ENCODE measurements at regions not wholly inside any gene's neighbourhood (a gene's known extent, or its start where the extent isn't known, plus 50 kb on each side); places are given as distances from the start of the nearest gene placed in this dataset.
"Not testable (repeated sequence)": the region's sequence is repeated elsewhere in the genome, so short reads cannot be mapped to it uniquely, and the experiment has no call there.

DNA sequence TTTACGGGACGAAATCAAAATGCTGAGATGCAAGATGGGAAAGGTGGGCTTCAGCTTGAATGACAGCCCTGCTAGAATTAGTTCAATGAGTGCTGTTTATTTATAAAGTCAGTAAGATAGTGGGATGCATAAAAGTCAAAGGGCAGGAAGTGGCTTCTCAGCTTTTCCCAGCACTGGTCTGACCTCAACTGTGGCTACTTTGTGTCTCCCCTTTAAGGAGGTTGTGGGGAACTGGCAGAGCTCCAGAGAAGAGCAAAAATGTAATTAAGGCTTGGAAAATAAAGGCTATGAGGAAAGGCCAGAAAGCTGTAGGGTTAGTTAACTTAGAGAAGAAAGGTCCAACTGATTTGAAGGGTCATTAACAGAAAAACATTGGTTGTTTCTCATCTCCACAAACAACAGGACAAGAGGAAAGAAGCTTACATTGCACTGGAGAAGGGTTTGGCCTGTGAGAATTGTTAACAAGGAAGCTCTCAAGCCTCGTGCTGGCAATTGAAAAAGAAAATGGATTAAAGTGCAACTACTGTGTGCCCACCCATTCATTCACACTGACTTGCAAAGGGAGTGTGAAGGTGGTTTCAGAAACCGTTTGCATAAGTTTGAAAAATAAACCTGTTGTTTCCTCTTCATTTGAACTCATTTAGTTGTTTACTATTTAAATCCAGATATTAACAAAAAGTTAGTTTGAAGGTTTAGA is 68.8 kb upstream of the CD28 start:
- H3K9ac ChIP-seq (ENCODE audit: low read length), result no peak overlapping the region
- no peak overlapping the region for H3K4me3 ChIP-seq (ENCODE audit: control extremely low read depth in 1 of 5, extremely low read depth in 1 of 5, insufficient read depth in 1 of 5, low read depth in 2 of 5, low read length in 4 of 5)
- no peak for TF ChIP-seq EZH2 (IDR thresholded peaks at IDR 0.05; ENCODE audit: borderline replicate concordance, insufficient read depth, low read depth, low read length, poor library complexity, severe bottlenecking)
- TF ChIP-seq, protein P1, sequence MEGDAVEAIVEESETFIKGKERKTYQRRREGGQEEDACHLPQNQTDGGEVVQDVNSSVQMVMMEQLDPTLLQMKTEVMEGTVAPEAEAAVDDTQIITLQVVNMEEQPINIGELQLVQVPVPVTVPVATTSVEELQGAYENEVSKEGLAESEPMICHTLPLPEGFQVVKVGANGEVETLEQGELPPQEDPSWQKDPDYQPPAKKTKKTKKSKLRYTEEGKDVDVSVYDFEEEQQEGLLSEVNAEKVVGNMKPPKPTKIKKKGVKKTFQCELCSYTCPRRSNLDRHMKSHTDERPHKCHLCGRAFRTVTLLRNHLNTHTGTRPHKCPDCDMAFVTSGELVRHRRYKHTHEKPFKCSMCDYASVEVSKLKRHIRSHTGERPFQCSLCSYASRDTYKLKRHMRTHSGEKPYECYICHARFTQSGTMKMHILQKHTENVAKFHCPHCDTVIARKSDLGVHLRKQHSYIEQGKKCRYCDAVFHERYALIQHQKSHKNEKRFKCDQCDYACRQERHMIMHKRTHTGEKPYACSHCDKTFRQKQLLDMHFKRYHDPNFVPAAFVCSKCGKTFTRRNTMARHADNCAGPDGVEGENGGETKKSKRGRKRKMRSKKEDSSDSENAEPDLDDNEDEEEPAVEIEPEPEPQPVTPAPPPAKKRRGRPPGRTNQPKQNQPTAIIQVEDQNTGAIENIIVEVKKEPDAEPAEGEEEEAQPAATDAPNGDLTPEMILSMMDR (IDR thresholded peaks at IDR 0.05), result no peak
- no peaks in the 10 kb centered on the region for H3K36me3 ChIP-seq (replicated peaks in 1 of 2; ENCODE audit: control extremely low read depth in 1 of 2, control insufficient read depth in 1 of 2, extremely low read depth in 1 of 2, insufficient read depth in 2 of 2, low read length in 1 of 2)
- H3K79me2 ChIP-seq (ENCODE audit: control insufficient read depth, insufficient read depth, low read length), result no peaks in the 10 kb centered on the region
- Mint-ChIP-seq H3K27ac (no peak overlapping the region), H3K4me1 (no peaks in the 10 kb centered on the region), H3K27me3 (peaks cover 10% of the 10 kb centered on the region), H3K4me3 (no peak overlapping the region), H3K9me3 (ENCODE audit: insufficient read depth) (no peaks in the 10 kb centered on the region)
- ATAC-seq (ENCODE audit: low read depth) (no peak), DNase-seq (no peak)
- CTCF ChIA-PET, result no interaction called here
- no peaks in the 10 kb centered on the region for H3K4me1 ChIP-seq (ENCODE audit: control insufficient read depth in 2 of 2, insufficient read depth in 2 of 2, low read length in 2 of 2)
- 100% methylated on average over 2 of the region's 4 CpGs for WGBS (ENCODE audit: insufficient coverage)
- POLR2A ChIA-PET, result no interaction called here
- H3K27me3 ChIP-seq (replicated peaks in 1 of 4; ENCODE audit: control extremely low read depth in 1 of 4, control insufficient read depth in 3 of 4, insufficient read depth in 4 of 4, low read length in 3 of 4), result no peaks in the 10 kb centered on the region
- H4K20me1 ChIP-seq (ENCODE audit: control insufficient read depth, insufficient read depth, low read length, poor library complexity, severe bottlenecking), result no peaks in the 10 kb centered on the region
- intact Hi-C loops (cut with micrococcal nuclease), result no loop called here
- no peak overlapping the region for H3K27ac ChIP-seq (ENCODE audit: low read length in 2 of 2)
- H3K9me3 ChIP-seq (ENCODE audit: control extremely low read depth in 1 of 3, control insufficient read depth in 2 of 3, insufficient read depth in 1 of 3, low read length in 2 of 3), result no peaks in the 10 kb centered on the region
- no peak overlapping the region for H3K4me2 ChIP-seq (replicated peaks; ENCODE audit: low read depth, low read length, poor library complexity, severe bottlenecking)
- H2AFZ ChIP-seq (ENCODE audit: insufficient read depth, low read depth, low read length, poor library complexity, severe bottlenecking), result no peak overlapping the region

DNA sequence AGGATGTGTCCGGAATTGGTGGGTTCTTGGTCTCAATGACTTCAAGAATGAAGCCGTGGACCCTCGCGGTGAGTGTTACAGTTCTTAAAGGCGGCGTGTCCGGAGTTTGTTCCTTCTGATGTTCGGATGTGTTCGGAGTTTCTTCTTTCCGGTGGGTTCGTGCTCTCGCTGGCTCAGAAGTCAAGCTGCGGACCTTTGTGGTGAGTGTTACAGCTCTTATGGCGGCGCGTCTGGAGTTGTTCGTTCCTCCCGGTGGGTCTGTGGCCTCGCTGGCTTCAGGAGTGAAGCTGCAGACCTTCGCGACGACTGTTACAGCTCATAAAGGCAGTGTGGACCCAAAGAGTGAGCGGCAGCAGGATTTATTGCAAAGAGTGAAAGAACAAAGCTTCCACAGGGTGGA is 64.6 kb upstream of the CD28 start:
- H3K79me2 ChIP-seq (ENCODE audit: control insufficient read depth, insufficient read depth, low read length); POLR2A ChIA-PET; H3K36me3 ChIP-seq (replicated peaks in 1 of 2; ENCODE audit: control extremely low read depth in 1 of 2, control insufficient read depth in 1 of 2, extremely low read depth in 1 of 2, insufficient read depth in 2 of 2, low read length in 1 of 2); CTCF ChIA-PET; ATAC-seq (ENCODE audit: low read depth); H3K4me1 ChIP-seq (ENCODE audit: control insufficient read depth in 2 of 2, insufficient read depth in 2 of 2, low read length in 2 of 2); DNase-seq; H4K20me1 ChIP-seq (ENCODE audit: control insufficient read depth, insufficient read depth, low read length, poor library complexity, severe bottlenecking); H3K9me3 ChIP-seq (ENCODE audit: control extremely low read depth in 1 of 3, control insufficient read depth in 2 of 3, insufficient read depth in 1 of 3, low read length in 2 of 3); H3K27me3 Mint-ChIP-seq; H3K9ac ChIP-seq (ENCODE audit: low read length); H3K4me3 Mint-ChIP-seq; intact Hi-C loops (cut with micrococcal nuclease); H3K27ac Mint-ChIP-seq; H3K9me3 Mint-ChIP-seq (ENCODE audit: insufficient read depth); H3K4me2 ChIP-seq (replicated peaks; ENCODE audit: low read depth, low read length, poor library complexity, severe bottlenecking); H3K27ac ChIP-seq (ENCODE audit: low read length in 2 of 2); H2AFZ ChIP-seq (ENCODE audit: insufficient read depth, low read depth, low read length, poor library complexity, severe bottlenecking); H3K4me3 ChIP-seq (ENCODE audit: control extremely low read depth in 1 of 5, extremely low read depth in 1 of 5, insufficient read depth in 1 of 5, low read depth in 2 of 5, low read length in 4 of 5); H3K27me3 ChIP-seq (replicated peaks in 1 of 4; ENCODE audit: control extremely low read depth in 1 of 4, control insufficient read depth in 3 of 4, insufficient read depth in 4 of 4, low read length in 3 of 4); H3K4me1 Mint-ChIP-seq: not testable (repeated sequence)
- WGBS (ENCODE audit: insufficient coverage), result 97% methylated on average over 23 of the region's 23 CpGs

GRCh38 chr2:203642841-203643240 is 63.6 kb upstream of the CD28 start:
- H3K27me3 ChIP-seq (replicated peaks in 1 of 4; ENCODE audit: control extremely low read depth in 1 of 4, control insufficient read depth in 3 of 4, insufficient read depth in 4 of 4, low read length in 3 of 4); H3K4me2 ChIP-seq (replicated peaks; ENCODE audit: low read depth, low read length, poor library complexity, severe bottlenecking); H2AFZ ChIP-seq (ENCODE audit: insufficient read depth, low read depth, low read length, poor library complexity, severe bottlenecking); ATAC-seq (ENCODE audit: low read depth); H3K36me3 ChIP-seq (replicated peaks in 1 of 2; ENCODE audit: control extremely low read depth in 1 of 2, control insufficient read depth in 1 of 2, extremely low read depth in 1 of 2, insufficient read depth in 2 of 2, low read length in 1 of 2); H4K20me1 ChIP-seq (ENCODE audit: control insufficient read depth, insufficient read depth, low read length, poor library complexity, severe bottlenecking); H3K9me3 Mint-ChIP-seq (ENCODE audit: insufficient read depth); CTCF ChIA-PET; H3K79me2 ChIP-seq (ENCODE audit: control insufficient read depth, insufficient read depth, low read length); H3K27me3 Mint-ChIP-seq; H3K27ac Mint-ChIP-seq; POLR2A ChIA-PET; H3K4me3 Mint-ChIP-seq; H3K4me3 ChIP-seq (ENCODE audit: control extremely low read depth in 1 of 5, extremely low read depth in 1 of 5, insufficient read depth in 1 of 5, low read depth in 2 of 5, low read length in 4 of 5); DNase-seq; H3K4me1 Mint-ChIP-seq; intact Hi-C loops (cut with micrococcal nuclease); H3K9ac ChIP-seq (ENCODE audit: low read length); H3K27ac ChIP-seq (ENCODE audit: low read length in 2 of 2); H3K4me1 ChIP-seq (ENCODE audit: control insufficient read depth in 2 of 2, insufficient read depth in 2 of 2, low read length in 2 of 2): not testable (repeated sequence)
- H3K9me3 ChIP-seq (ENCODE audit: control extremely low read depth in 1 of 3, control insufficient read depth in 2 of 3, insufficient read depth in 1 of 3, low read length in 2 of 3), result peaks cover 0 to 10% (median 0%) of the 10 kb centered on the region in 3 donors
- WGBS (ENCODE audit: insufficient coverage), result 98% methylated on average over 35 of the region's 35 CpGs
